ENCODE measurements at regions not wholly inside any gene's neighbourhood (a gene's known extent, or its start where the extent isn't known, plus 50 kb on each side); places are given as distances from the start of the nearest gene placed in this dataset.

DNA sequence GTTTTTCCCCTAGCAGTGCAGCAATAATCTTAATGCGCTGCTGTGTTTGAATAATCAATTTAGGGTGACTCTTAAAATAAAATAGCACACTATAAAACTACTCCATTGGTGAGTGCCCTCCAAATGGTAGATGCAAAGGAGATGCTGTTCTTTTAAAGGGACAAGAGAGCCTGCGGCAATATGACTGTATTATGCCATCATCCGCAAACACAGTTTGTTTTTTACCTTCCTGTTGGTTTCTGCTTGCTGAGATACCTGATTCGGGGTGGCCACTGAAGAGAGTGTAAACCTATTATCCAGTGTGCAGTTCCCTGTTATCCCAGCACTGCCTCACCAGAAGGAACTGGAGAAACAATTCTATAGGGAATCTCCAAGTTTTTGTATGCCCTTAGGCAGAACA, 523.1 kb upstream of the TGFBR2 start:
- H3K36me3 Mint-ChIP-seq (ENCODE audit: insufficient read depth, unreplicated experiment), result peaks cover 6% of the 10 kb centered on the region
- Histone ChIP-seq H3K36me3 (ENCODE audit: control insufficient read depth, insufficient read depth, low read length) (no peaks in the 10 kb centered on the region), H3K4me1 (peaks cover 36% of the 10 kb centered on the region), H3K27me3 (replicated peaks; ENCODE audit: control insufficient read depth, insufficient read depth, low read length) (no peaks in the 10 kb centered on the region), H3K9me3 (peaks cover 10% of the 10 kb centered on the region), H3K4me3 (ENCODE audit: low read depth, low read length) (no peak overlapping the region)
- no TSS peak for BruUV-seq (replicated peaks)
- ChIA-PET POLR2A (no interaction called here), CTCF (no interaction called here)
- H3K4me3 Mint-ChIP-seq (ENCODE audit: unreplicated experiment), result no peak overlapping the region
- no peaks in the 10 kb centered on the region for H3K27me3 Mint-ChIP-seq (ENCODE audit: insufficient read depth, unreplicated experiment)
- intact Hi-C loops (cut with micrococcal nuclease; ENCODE audit: unreplicated experiment), result no loop called here
- H3K4me1 Mint-ChIP-seq (ENCODE audit: low read depth, unreplicated experiment), result peaks cover 34% of the 10 kb centered on the region
- H3K27ac Mint-ChIP-seq (ENCODE audit: unreplicated experiment), result no peak overlapping the region
- TF ChIP-seq, protein P1, sequence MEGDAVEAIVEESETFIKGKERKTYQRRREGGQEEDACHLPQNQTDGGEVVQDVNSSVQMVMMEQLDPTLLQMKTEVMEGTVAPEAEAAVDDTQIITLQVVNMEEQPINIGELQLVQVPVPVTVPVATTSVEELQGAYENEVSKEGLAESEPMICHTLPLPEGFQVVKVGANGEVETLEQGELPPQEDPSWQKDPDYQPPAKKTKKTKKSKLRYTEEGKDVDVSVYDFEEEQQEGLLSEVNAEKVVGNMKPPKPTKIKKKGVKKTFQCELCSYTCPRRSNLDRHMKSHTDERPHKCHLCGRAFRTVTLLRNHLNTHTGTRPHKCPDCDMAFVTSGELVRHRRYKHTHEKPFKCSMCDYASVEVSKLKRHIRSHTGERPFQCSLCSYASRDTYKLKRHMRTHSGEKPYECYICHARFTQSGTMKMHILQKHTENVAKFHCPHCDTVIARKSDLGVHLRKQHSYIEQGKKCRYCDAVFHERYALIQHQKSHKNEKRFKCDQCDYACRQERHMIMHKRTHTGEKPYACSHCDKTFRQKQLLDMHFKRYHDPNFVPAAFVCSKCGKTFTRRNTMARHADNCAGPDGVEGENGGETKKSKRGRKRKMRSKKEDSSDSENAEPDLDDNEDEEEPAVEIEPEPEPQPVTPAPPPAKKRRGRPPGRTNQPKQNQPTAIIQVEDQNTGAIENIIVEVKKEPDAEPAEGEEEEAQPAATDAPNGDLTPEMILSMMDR (IDR thresholded peaks at IDR 0.05; ENCODE audit: insufficient read depth in 1 of 2, low read depth in 1 of 2, low read length in 1 of 2, severe bottlenecking in 1 of 2, unreplicated experiment in 1 of 2), result no peak
- DNase-seq, result no peak
- H3K9me3 Mint-ChIP-seq (ENCODE audit: unreplicated experiment), result peaks cover 24% of the 10 kb centered on the region

DNA sequence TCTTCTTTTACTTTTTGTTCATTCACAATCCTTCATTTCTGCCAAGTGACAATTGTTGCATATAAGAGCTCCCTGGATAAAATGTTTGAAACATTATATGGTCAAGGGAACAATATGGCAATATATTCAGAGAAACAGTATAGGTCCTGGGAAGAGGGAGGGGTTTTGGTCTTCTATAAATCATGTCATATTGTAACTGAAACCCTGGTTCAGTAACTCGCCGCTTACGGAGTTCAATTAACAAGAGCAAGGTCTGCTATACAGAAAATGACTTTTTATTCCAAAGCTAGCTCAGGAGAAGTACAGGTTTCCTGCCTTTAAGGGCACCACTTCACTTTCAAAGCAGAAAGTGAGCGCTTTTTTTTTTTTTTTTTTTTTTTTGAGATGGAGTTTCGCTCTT, 522.1 kb upstream of the TGFBR2 start:
- peak overlapping the region; percentile 89 for H3K27ac Mint-ChIP-seq (ENCODE audit: unreplicated experiment)
- H3K4me3 Mint-ChIP-seq (ENCODE audit: unreplicated experiment), result no peak overlapping the region
- Histone ChIP-seq H3K4me3 (ENCODE audit: low read depth, low read length) (no peak overlapping the region), H3K36me3 (ENCODE audit: control insufficient read depth, insufficient read depth, low read length) (no peaks in the 10 kb centered on the region), H3K4me1 (peaks cover 28% of the 10 kb centered on the region), H3K27me3 (replicated peaks; ENCODE audit: control insufficient read depth, insufficient read depth, low read length) (no peaks in the 10 kb centered on the region), H3K9me3 (peaks cover 10% of the 10 kb centered on the region)
- no TSS peak for BruUV-seq (replicated peaks)
- H3K9me3 Mint-ChIP-seq (ENCODE audit: unreplicated experiment), result peaks cover 24% of the 10 kb centered on the region
- H3K27me3 Mint-ChIP-seq (ENCODE audit: insufficient read depth, unreplicated experiment), result no peaks in the 10 kb centered on the region
- CTCF ChIA-PET, result no interaction called here
- H3K4me1 Mint-ChIP-seq (ENCODE audit: low read depth, unreplicated experiment), result peaks cover 24% of the 10 kb centered on the region
- TF ChIP-seq, protein P1 (IDR thresholded peaks at IDR 0.05; ENCODE audit: insufficient read depth in 1 of 2, low read depth in 1 of 2, low read length in 1 of 2, severe bottlenecking in 1 of 2, unreplicated experiment in 1 of 2), result no peak
- intact Hi-C loops (cut with micrococcal nuclease; ENCODE audit: unreplicated experiment), result no loop called here
- DNase-seq, result no peak
- H3K36me3 Mint-ChIP-seq (ENCODE audit: insufficient read depth, unreplicated experiment), result peaks cover 6% of the 10 kb centered on the region
- POLR2A ChIA-PET, result no interaction called here

DNA sequence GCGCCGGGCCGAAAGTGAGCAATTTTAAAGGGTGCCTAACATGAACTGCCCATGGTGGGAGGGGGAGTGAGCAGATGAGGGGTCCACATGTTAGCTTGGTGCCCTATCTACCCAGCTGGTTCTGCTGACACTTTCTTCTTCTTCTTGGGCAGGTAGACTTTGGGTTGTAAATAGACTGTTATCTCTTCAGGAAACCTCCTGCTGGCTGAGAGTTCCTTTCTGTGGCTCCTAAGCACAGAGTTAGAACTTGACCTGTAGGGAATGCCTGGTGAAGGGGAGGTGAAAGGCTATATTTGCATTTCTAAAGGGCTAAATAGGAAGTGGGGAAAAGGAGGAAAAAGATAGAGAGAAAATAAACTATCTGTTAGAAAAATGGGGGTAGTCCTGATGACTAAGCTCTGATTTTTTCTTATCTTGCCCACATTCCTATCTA, 521.4 kb upstream of the TGFBR2 start:
- Mint-ChIP-seq H3K36me3 (ENCODE audit: insufficient read depth, unreplicated experiment) (peaks cover 6% of the 10 kb centered on the region), H3K4me1 (ENCODE audit: low read depth, unreplicated experiment) (peaks cover 24% of the 10 kb centered on the region), H3K4me3 (ENCODE audit: unreplicated experiment) (no peak overlapping the region), H3K27me3 (ENCODE audit: insufficient read depth, unreplicated experiment) (no peaks in the 10 kb centered on the region), H3K27ac (ENCODE audit: unreplicated experiment) (no peak overlapping the region), H3K9me3 (ENCODE audit: unreplicated experiment) (peaks cover 24% of the 10 kb centered on the region)
- intact Hi-C loops (cut with micrococcal nuclease; ENCODE audit: unreplicated experiment), result no loop called here
- Histone ChIP-seq H3K9me3 (peaks cover 10% of the 10 kb centered on the region), H3K27me3 (replicated peaks; ENCODE audit: control insufficient read depth, insufficient read depth, low read length) (no peaks in the 10 kb centered on the region), H3K36me3 (ENCODE audit: control insufficient read depth, insufficient read depth, low read length) (no peaks in the 10 kb centered on the region), H3K4me1 (peaks cover 28% of the 10 kb centered on the region), H3K4me3 (ENCODE audit: low read depth, low read length) (no peak overlapping the region)
- DNase-seq, result no peak
- TF ChIP-seq, protein P1 (IDR thresholded peaks at IDR 0.05; ENCODE audit: insufficient read depth in 1 of 2, low read depth in 1 of 2, low read length in 1 of 2, severe bottlenecking in 1 of 2, unreplicated experiment in 1 of 2), result no peak
- CTCF ChIA-PET, result no interaction called here
- POLR2A ChIA-PET, result no interaction called here
- BruUV-seq (replicated peaks), result no TSS peak

Measured in Caco-2 (cell line).